ENCODE measurements at regions not wholly inside any gene's neighbourhood (a gene's known extent, or its start where the extent isn't known, plus 50 kb on each side); places are given as distances from the start of the nearest gene placed in this dataset.

GRCh38 chr10:90342480-90342879, 515.4 kb downstream of the HTR7 start:
- no TSS peak for BruUV-seq (replicated peaks)
- intact Hi-C loops (cut with micrococcal nuclease): loop anchor here (10.0 kb wide), 1 partner anchor 112 kb away; no protein-coding TSS in a partner anchor
- no peak overlapping the region for H3K4me3 ChIP-seq (ENCODE audit: low read length)
- H4K20me1 ChIP-seq (ENCODE audit: low read length): no peaks in the 10 kb centered on the region
- no peaks in the 10 kb centered on the region for H3K79me2 ChIP-seq (ENCODE audit: low read length)
- no peak overlapping the region for H3K9ac ChIP-seq (ENCODE audit: low read length)
- no peaks in the 10 kb centered on the region for H3K9me3 ChIP-seq (ENCODE audit: low read length)
- no peaks in the 10 kb centered on the region for H3F3A ChIP-seq (ENCODE audit: low read length, unreplicated experiment)
- ATAC-seq (no peak), DNase-seq (no peak)
- H3K4me1 ChIP-seq (ENCODE audit: insufficient read depth, low read length): peaks cover 10% of the 10 kb centered on the region
- H3K27ac ChIP-seq (ENCODE audit: low read length): no peak overlapping the region
- H3K27me3 ChIP-seq (ENCODE audit: low read length): no peaks in the 10 kb centered on the region
- no peak overlapping the region for H3K4me2 ChIP-seq (ENCODE audit: low read length)
- no peak for TF ChIP-seq CTCF (conservative IDR thresholded peaks at IDR 0.05; ENCODE audit: low read depth, low read length)
- no peak for TF ChIP-seq EZH2 (IDR thresholded peaks at IDR 0.05; ENCODE audit: low read length, unreplicated experiment)
- TF ChIP-seq EZH2phosphoT487 (IDR thresholded peaks at IDR 0.05; ENCODE audit: borderline replicate concordance, low read length): no peak
- H3K9me2 ChIP-seq (replicated peaks; ENCODE audit: low read length): no peaks in the 10 kb centered on the region
- no peaks in the 10 kb centered on the region for H3K36me3 ChIP-seq (ENCODE audit: low read depth, low read length)
- ChIA-PET POLR2A (ENCODE audit: unreplicated experiment) (no interaction called here), CTCF (no interaction called here)
- H2AFZ ChIP-seq (ENCODE audit: low read length): no peak overlapping the region

- H3K4me2 ChIP-seq (ENCODE audit: low read length): no peak overlapping the region
- DNase-seq (peak; percentile 22), ATAC-seq (no peak; the same call in 1 of the 2 replicates)
- H4K20me1 ChIP-seq (ENCODE audit: low read length): no peaks in the 10 kb centered on the region
- no peaks in the 10 kb centered on the region for H3K79me2 ChIP-seq (ENCODE audit: low read length)
- H3K9me2 ChIP-seq (replicated peaks; ENCODE audit: low read length): no peaks in the 10 kb centered on the region
- no peaks in the 10 kb centered on the region for H3K9me3 ChIP-seq (ENCODE audit: low read length)
- no peak overlapping the region for H2AFZ ChIP-seq (ENCODE audit: low read length)
- H3K27ac ChIP-seq (ENCODE audit: low read length): no peak overlapping the region
- no peaks in the 10 kb centered on the region for H3F3A ChIP-seq (ENCODE audit: low read length, unreplicated experiment)
- peaks cover 18% of the 10 kb centered on the region for H3K4me1 ChIP-seq (ENCODE audit: insufficient read depth, low read length)
- H3K36me3 ChIP-seq (ENCODE audit: low read depth, low read length): no peaks in the 10 kb centered on the region
- ChIA-PET POLR2A (ENCODE audit: unreplicated experiment) (no interaction called here), CTCF (no interaction called here)
- no TSS peak for BruUV-seq (replicated peaks)
- intact Hi-C loops (cut with micrococcal nuclease): loop anchor here (10.0 kb wide), 1 partner anchor 111 kb away; no protein-coding TSS in a partner anchor
- H3K9ac ChIP-seq (ENCODE audit: low read length): no peak overlapping the region
- H3K4me3 ChIP-seq (ENCODE audit: low read length): no peak overlapping the region
- no peaks in the 10 kb centered on the region for H3K27me3 ChIP-seq (ENCODE audit: low read length)
- no peak for TF ChIP-seq EZH2 (IDR thresholded peaks at IDR 0.05; ENCODE audit: low read length, unreplicated experiment)
- TF ChIP-seq EZH2phosphoT487 (IDR thresholded peaks at IDR 0.05; ENCODE audit: borderline replicate concordance, low read length): no peak
- TF ChIP-seq CTCF (conservative IDR thresholded peaks at IDR 0.05; ENCODE audit: low read depth, low read length): no peak
Measured at GRCh38 chr10:90344226-90344625, 513.6 kb downstream of the HTR7 start.

- Histone ChIP-seq H3K4me2 (ENCODE audit: low read length) (peak overlapping the region; percentile 63), H2AFZ (ENCODE audit: low read length) (no peak overlapping the region), H3K4me3 (ENCODE audit: low read length) (no peak overlapping the region), H3K9me2 (replicated peaks; ENCODE audit: low read length) (no peaks in the 10 kb centered on the region), H3K9me3 (ENCODE audit: low read length) (no peaks in the 10 kb centered on the region), H3K79me2 (ENCODE audit: low read length) (no peaks in the 10 kb centered on the region), H3K27me3 (ENCODE audit: low read length) (no peaks in the 10 kb centered on the region), H4K20me1 (ENCODE audit: low read length) (no peaks in the 10 kb centered on the region), H3F3A (ENCODE audit: low read length, unreplicated experiment) (no peaks in the 10 kb centered on the region), H3K9ac (ENCODE audit: low read length) (no peak overlapping the region), H3K4me1 (ENCODE audit: insufficient read depth, low read length) (peaks cover 18% of the 10 kb centered on the region), H3K27ac (ENCODE audit: low read length) (peak overlapping the region; percentile 51), H3K36me3 (ENCODE audit: low read depth, low read length) (no peaks in the 10 kb centered on the region)
- intact Hi-C loops (cut with micrococcal nuclease): loop anchor here (1.0 to 10.0 kb wide), 3 partner anchors 33 to 108 kb away; no protein-coding TSS in a partner anchor
- ChIA-PET POLR2A (ENCODE audit: unreplicated experiment) (no interaction called here), CTCF (no interaction called here)
- no TSS peak for BruUV-seq (replicated peaks)
- no peak for TF ChIP-seq EZH2phosphoT487 (IDR thresholded peaks at IDR 0.05; ENCODE audit: borderline replicate concordance, low read length)
- peak; percentile 95 for ATAC-seq
- DNase-seq: peak; percentile 82
Measured at GRCh38 chr10:90347239-90347638, 510.6 kb downstream of the HTR7 start.
